BLaER1 (cell line): ENCODE measurements at regions not wholly inside any gene's neighbourhood (a gene's known extent, or its start where the extent isn't known, plus 50 kb on each side); places are given as distances from the start of the nearest gene placed in this dataset.

ENCODE experiments used
- H3K27ac ChIP-seq: shearing (Covaris generic); formaldehyde crosslinking; 2 replicates; pipeline ENCODE4 v1.8.1; 2022
- H3K27me3 ChIP-seq: shearing (Covaris generic); formaldehyde crosslinking; 2 replicates; pipeline ENCODE4 v1.8.1; 2022
- H3K36me3 ChIP-seq: shearing (Covaris generic); formaldehyde crosslinking; 2 replicates; pipeline ENCODE4 v1.8.1; 2022
- H3K4me1 ChIP-seq: shearing (Covaris generic); formaldehyde crosslinking; 2 replicates; pipeline ENCODE4 v1.8.1; 2022
- H3K4me2 ChIP-seq: shearing (Covaris generic); formaldehyde crosslinking; 2 replicates; pipeline ENCODE4 v1.8.1; 2022
- H3K4me3 ChIP-seq: shearing (Covaris generic); formaldehyde crosslinking; 2 replicates; pipeline ENCODE4 v1.8.1; 2022
- H3K9ac ChIP-seq: shearing (Covaris generic); formaldehyde crosslinking; 2 replicates; pipeline ENCODE4 v1.8.1; 2022
- H3K9me3 ChIP-seq: shearing (Covaris generic); formaldehyde crosslinking; 2 replicates; pipeline ENCODE4 v1.8.1; 2022
- H4K20me1 ChIP-seq: shearing (Covaris generic); formaldehyde crosslinking; 2 replicates; pipeline ENCODE4 v1.8.1; 2022
- Cebpa-rat ChIP-seq: shearing (Covaris generic); IDR thresholded peaks from 2 replicates; pipeline ENCODE4 v1.8.1; 2022

- Histone ChIP-seq H3K9me3 (peaks cover 8% of the 10 kb centered on the region; the same call in 1 of the 2 replicates), H3K4me1 (no peaks in the 10 kb centered on the region), H3K4me3 (no peak overlapping the region), H3K27me3 (no peaks in the 10 kb centered on the region), H3K9ac (no peak overlapping the region), H3K36me3 (no peaks in the 10 kb centered on the region), H4K20me1 (no peaks in the 10 kb centered on the region), H3K4me2 (no peak overlapping the region), H3K27ac (no peak overlapping the region)
- TF ChIP-seq Cebpa-rat = no peak
Measured at GRCh38 chr6:50654155-50654554, 59.2 kb upstream of the TFAP2D start.

- no peak for TF ChIP-seq Cebpa-rat
- Histone ChIP-seq H3K9ac (no peak overlapping the region), H4K20me1 (no peaks in the 10 kb centered on the region), H3K4me3 (no peak overlapping the region), H3K4me1 (no peaks in the 10 kb centered on the region), H3K9me3 (no peaks in the 10 kb centered on the region), H3K36me3 (no peaks in the 10 kb centered on the region), H3K27me3 (no peaks in the 10 kb centered on the region), H3K27ac (no peak overlapping the region), H3K4me2 (no peak overlapping the region)
Measured at GRCh38 chr6:50655848-50656453, 57.4 kb upstream of the TFAP2D start.

- Histone ChIP-seq H3K36me3 (no peaks in the 10 kb centered on the region), H3K27ac (no peak overlapping the region), H3K4me3 (no peak overlapping the region), H3K9me3 (no peaks in the 10 kb centered on the region), H3K4me1 (no peaks in the 10 kb centered on the region), H3K9ac (no peak overlapping the region), H3K27me3 (no peaks in the 10 kb centered on the region), H3K4me2 (no peak overlapping the region), H4K20me1 (no peaks in the 10 kb centered on the region)
- no peak for TF ChIP-seq Cebpa-rat
Measured at GRCh38 chr6:50657513-50657912, 55.8 kb upstream of the TFAP2D start.

GRCh38 chr6:50658561-50658960, 54.8 kb upstream of the TFAP2D start:
- H3K27me3 ChIP-seq = no peaks in the 10 kb centered on the region
- no peaks in the 10 kb centered on the region for H3K4me1 ChIP-seq
- TF ChIP-seq Cebpa-rat = no peak
- no peaks in the 10 kb centered on the region for H3K9me3 ChIP-seq
- no peak overlapping the region for H3K4me2 ChIP-seq
- no peak overlapping the region for H3K9ac ChIP-seq
- no peaks in the 10 kb centered on the region for H3K36me3 ChIP-seq
- H3K27ac ChIP-seq = no peak overlapping the region
- H3K4me3 ChIP-seq = no peak overlapping the region
- no peaks in the 10 kb centered on the region for H4K20me1 ChIP-seq

- Histone ChIP-seq H3K9me3 (no peaks in the 10 kb centered on the region), H3K27me3 (no peaks in the 10 kb centered on the region), H4K20me1 (no peaks in the 10 kb centered on the region), H3K9ac (no peak overlapping the region), H3K4me2 (no peak overlapping the region), H3K36me3 (no peaks in the 10 kb centered on the region), H3K4me1 (no peaks in the 10 kb centered on the region), H3K4me3 (no peak overlapping the region), H3K27ac (no peak overlapping the region)
- no peak for TF ChIP-seq Cebpa-rat
Measured at GRCh38 chr6:50661636-50662035, 51.7 kb upstream of the TFAP2D start.
